ENCODE measurements at regions not wholly inside any gene's neighbourhood (a gene's known extent, or its start where the extent isn't known, plus 50 kb on each side); places are given as distances from the start of the nearest gene placed in this dataset.

GRCh38 chr3:69532547-69533224, 146.8 kb upstream of the FRMD4B start:
- TF ChIP-seq POLR2AphosphoS5 (IDR thresholded peaks at IDR 0.05; ENCODE audit: low read depth, low read length) (no peak), TAF1 (IDR thresholded peaks at IDR 0.05; ENCODE audit: borderline replicate concordance, insufficient read depth, low read length) (no peak)

Measured in PFSK-1 (cell line).